GM12878 (cell line): ENCODE measurements at regions not wholly inside any gene's neighbourhood (a gene's known extent, or its start where the extent isn't known, plus 50 kb on each side); places are given as distances from the start of the nearest gene placed in this dataset.

ENCODE experiments used
- FOXM1 ChIP-seq: IDR thresholded peaks from 2 replicates; pipeline ENCODE4 v1.6.1; 2012; ENCODE audit warnings: low read depth, mild to moderate bottlenecking, inconsistent platforms, low read length, moderate library complexity
- TARDBP ChIP-seq: IDR thresholded peaks from 2 replicates; pipeline ENCODE4 v1.6.1; 2016; ENCODE audit warnings: borderline replicate concordance
- TF ChIP-seq, protein P1 (sequence below): fragments of 450-650 bp; IDR thresholded peaks from 2 replicates; pipeline ENCODE4 v1.6.1; 2017; ENCODE audit warnings: low read depth, mild to moderate bottlenecking, moderate library complexity

DNA sequence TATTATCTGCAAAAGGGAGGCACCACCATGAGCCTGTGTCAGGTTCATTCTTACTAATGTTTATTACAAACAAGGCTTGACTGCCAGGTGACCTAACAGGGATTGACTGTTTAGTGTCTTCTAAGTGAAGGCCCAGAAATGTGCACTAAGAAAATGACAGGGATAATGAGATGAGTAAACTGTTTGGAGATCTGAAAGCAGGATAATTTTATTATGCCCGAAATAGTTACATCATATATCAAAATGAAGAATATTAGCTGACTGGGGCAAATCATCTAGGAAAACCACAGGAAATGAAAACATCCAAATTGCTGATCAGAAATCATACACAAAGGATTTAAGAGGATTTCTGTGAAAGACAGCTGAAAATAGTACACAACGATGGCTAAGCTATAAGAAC, 516.7 kb downstream of the HDGFL1 start:
- TF ChIP-seq, protein P1, sequence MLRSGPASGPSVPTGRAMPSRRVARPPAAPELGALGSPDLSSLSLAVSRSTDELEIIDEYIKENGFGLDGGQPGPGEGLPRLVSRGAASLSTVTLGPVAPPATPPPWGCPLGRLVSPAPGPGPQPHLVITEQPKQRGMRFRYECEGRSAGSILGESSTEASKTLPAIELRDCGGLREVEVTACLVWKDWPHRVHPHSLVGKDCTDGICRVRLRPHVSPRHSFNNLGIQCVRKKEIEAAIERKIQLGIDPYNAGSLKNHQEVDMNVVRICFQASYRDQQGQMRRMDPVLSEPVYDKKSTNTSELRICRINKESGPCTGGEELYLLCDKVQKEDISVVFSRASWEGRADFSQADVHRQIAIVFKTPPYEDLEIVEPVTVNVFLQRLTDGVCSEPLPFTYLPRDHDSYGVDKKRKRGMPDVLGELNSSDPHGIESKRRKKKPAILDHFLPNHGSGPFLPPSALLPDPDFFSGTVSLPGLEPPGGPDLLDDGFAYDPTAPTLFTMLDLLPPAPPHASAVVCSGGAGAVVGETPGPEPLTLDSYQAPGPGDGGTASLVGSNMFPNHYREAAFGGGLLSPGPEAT = no peak
- TF ChIP-seq FOXM1 (no peak), TARDBP (no peak)
